ENCODE measurements at regions not wholly inside any gene's neighbourhood (a gene's known extent, or its start where the extent isn't known, plus 50 kb on each side); places are given as distances from the start of the nearest gene placed in this dataset.

DNA sequence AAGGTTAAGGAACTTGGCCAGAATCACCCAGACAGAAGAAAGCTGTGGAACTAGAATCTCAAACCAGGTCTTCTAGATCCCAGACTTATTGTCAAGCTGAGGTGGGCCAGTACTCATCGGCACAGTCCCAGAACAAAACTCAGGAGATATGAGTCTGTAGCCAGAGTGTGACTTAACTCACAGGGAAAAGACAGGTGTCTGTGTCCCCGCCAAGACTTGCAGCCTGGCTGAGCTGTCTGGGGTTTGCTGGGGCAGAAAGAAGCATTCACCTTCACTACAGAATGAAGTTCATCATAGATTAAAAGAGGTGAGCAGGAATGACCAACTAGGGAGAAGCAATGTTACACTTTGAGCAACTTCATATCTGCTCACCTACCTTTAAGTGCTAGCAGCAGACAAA, 257.2 kb downstream of the FOXO1 start:
- Mint-ChIP-seq H3K27me3 (ENCODE audit: low read depth) (no peaks in the 10 kb centered on the region), H3K36me3 (peaks cover 3% of the 10 kb centered on the region), H3K4me1 (no peaks in the 10 kb centered on the region), H3K9me3 (peaks cover 14% of the 10 kb centered on the region), H3K27ac (no peak overlapping the region), H3K4me3 (no peak overlapping the region)
- ChIA-PET POLR2A (no interaction called here), CTCF (no interaction called here)
- TF ChIP-seq KAT7 (CRISPR knock-in tag; IDR thresholded peaks at IDR 0.05; ENCODE audit: borderline replicate concordance) (no peak), ZNF138 (CRISPR knock-in tag; conservative IDR thresholded peaks at IDR 0.05) (no peak), NFATC4 (CRISPR knock-in tag; IDR thresholded peaks at IDR 0.05) (no peak), ZNF423 (CRISPR knock-in tag; IDR thresholded peaks at IDR 0.05) (no peak), TP53 (CRISPR knock-in tag; IDR thresholded peaks at IDR 0.05) (no peak), JAZF1 (CRISPR knock-in tag; IDR thresholded peaks at IDR 0.05) (no peak), ETV6 (CRISPR knock-in tag; IDR thresholded peaks at IDR 0.05) (no peak)
- TF ChIP-seq, protein P1, sequence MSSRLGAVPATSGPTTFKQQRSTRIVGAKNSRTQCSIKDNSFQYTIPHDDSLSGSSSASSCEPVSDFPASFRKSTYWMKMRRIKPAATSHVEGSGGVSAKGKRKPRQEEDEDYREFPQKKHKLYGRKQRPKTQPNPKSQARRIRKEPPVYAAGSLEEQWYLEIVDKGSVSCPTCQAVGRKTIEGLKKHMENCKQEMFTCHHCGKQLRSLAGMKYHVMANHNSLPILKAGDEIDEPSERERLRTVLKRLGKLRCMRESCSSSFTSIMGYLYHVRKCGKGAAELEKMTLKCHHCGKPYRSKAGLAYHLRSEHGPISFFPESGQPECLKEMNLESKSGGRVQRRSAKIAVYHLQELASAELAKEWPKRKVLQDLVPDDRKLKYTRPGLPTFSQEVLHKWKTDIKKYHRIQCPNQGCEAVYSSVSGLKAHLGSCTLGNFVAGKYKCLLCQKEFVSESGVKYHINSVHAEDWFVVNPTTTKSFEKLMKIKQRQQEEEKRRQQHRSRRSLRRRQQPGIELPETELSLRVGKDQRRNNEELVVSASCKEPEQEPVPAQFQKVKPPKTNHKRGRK (CRISPR knock-in tag; IDR thresholded peaks at IDR 0.05; ENCODE audit: borderline replicate concordance) = no peak
- TF ChIP-seq, protein P2, sequence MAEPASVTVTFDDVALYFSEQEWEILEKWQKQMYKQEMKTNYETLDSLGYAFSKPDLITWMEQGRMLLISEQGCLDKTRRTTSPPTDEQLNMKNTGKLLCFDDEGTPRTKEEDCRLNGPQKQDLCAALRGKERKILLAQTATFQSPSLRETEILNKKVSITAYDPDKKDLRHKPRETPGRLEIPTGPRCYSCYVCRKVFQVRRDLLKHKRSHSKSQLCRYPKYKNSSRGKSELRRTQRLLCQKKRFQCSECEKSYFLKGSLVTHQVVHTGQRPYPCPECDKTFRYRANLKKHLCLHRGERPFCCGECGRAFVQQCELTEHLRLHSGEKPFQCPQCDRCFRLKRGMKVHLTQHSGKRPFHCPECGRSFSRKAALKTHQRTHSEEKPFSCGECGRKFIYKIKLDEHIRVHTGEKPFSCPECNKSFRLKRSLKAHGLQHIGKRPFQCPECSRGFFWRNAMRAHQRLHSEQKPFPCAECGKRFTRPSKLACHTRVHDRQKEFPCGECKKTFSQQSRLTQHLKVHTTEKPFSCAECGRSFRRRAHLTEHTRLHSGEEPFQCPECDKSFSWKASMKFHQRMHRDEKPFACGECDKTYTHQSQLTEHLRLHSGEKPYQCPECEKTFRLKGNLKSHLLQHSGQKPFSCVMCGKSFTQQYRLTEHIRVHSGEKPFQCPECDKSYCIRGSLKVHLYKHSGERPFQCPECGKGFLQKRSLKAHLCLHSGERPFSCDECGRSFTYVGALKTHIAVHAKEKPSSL (CRISPR knock-in tag; conservative IDR thresholded peaks at IDR 0.05) = no peak
- TF ChIP-seq, protein P3, sequence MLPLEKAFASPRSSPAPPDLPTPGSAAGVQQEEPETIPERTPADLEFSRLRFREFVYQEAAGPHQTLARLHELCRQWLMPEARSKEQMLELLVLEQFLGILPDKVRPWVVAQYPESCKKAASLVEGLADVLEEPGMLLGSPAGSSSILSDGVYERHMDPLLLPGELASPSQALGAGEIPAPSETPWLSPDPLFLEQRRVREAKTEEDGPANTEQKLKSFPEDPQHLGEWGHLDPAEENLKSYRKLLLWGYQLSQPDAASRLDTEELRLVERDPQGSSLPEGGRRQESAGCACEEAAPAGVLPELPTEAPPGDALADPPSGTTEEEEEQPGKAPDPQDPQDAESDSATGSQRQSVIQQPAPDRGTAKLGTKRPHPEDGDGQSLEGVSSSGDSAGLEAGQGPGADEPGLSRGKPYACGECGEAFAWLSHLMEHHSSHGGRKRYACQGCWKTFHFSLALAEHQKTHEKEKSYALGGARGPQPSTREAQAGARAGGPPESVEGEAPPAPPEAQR (CRISPR knock-in tag; IDR thresholded peaks at IDR 0.05) = no peak
- DNase-seq (ENCODE audit: low spot score) (no peak), ATAC-seq (no peak)

DNA sequence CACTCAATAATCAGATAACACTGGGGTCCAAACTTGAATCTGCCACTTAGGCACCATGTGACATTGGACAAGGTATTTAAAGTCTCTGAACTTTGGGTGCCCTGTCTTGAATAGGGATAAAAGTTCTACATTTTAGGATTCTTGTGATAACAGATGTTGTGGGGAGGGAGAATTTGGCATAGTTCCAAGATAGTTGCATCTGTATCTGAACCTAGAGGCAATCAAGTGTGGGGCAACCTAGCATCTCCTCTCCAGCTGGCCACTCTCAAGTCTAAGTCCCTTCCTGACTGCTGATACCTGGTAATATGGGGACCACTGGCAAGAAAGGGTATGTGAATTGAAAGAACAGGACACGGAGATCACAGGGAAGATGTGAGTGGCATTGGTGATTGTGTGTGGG, 256.1 kb downstream of the FOXO1 start:
- POLR2A ChIA-PET = no interaction called here
- no peak overlapping the region for H3K4me3 Mint-ChIP-seq
- H3K27me3 Mint-ChIP-seq (ENCODE audit: low read depth) = no peaks in the 10 kb centered on the region
- no peak for TF ChIP-seq CREM (CRISPR knock-in tag; IDR thresholded peaks at IDR 0.05)
- no peak for TF ChIP-seq CREB1 (CRISPR knock-in tag; IDR thresholded peaks at IDR 0.05)
- no peak for TF ChIP-seq NFATC4 (CRISPR knock-in tag; IDR thresholded peaks at IDR 0.05)
- TF ChIP-seq ELF4 (CRISPR knock-in tag; IDR thresholded peaks at IDR 0.05; ENCODE audit: low read depth) = no peak
- TF ChIP-seq, protein P4, sequence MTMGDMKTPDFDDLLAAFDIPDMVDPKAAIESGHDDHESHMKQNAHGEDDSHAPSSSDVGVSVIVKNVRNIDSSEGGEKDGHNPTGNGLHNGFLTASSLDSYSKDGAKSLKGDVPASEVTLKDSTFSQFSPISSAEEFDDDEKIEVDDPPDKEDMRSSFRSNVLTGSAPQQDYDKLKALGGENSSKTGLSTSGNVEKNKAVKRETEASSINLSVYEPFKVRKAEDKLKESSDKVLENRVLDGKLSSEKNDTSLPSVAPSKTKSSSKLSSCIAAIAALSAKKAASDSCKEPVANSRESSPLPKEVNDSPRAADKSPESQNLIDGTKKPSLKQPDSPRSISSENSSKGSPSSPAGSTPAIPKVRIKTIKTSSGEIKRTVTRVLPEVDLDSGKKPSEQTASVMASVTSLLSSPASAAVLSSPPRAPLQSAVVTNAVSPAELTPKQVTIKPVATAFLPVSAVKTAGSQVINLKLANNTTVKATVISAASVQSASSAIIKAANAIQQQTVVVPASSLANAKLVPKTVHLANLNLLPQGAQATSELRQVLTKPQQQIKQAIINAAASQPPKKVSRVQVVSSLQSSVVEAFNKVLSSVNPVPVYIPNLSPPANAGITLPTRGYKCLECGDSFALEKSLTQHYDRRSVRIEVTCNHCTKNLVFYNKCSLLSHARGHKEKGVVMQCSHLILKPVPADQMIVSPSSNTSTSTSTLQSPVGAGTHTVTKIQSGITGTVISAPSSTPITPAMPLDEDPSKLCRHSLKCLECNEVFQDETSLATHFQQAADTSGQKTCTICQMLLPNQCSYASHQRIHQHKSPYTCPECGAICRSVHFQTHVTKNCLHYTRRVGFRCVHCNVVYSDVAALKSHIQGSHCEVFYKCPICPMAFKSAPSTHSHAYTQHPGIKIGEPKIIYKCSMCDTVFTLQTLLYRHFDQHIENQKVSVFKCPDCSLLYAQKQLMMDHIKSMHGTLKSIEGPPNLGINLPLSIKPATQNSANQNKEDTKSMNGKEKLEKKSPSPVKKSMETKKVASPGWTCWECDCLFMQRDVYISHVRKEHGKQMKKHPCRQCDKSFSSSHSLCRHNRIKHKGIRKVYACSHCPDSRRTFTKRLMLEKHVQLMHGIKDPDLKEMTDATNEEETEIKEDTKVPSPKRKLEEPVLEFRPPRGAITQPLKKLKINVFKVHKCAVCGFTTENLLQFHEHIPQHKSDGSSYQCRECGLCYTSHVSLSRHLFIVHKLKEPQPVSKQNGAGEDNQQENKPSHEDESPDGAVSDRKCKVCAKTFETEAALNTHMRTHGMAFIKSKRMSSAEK (CRISPR knock-in tag; IDR thresholded peaks at IDR 0.05; ENCODE audit: borderline replicate concordance) = no peak
- no peak for TF ChIP-seq NR3C1 (CRISPR knock-in tag; conservative IDR thresholded peaks at IDR 0.05; ENCODE audit: low read depth)
- TF ChIP-seq, protein P5, sequence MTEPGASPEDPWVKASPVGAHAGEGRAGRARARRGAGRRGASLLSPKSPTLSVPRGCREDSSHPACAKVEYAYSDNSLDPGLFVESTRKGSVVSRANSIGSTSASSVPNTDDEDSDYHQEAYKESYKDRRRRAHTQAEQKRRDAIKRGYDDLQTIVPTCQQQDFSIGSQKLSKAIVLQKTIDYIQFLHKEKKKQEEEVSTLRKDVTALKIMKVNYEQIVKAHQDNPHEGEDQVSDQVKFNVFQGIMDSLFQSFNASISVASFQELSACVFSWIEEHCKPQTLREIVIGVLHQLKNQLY (CRISPR knock-in tag; IDR thresholded peaks at IDR 0.05) = no peak
- no peak for TF ChIP-seq NFYB (CRISPR knock-in tag; conservative IDR thresholded peaks at IDR 0.05; ENCODE audit: low read depth)
- no peak for TF ChIP-seq IRF2 (CRISPR knock-in tag; IDR thresholded peaks at IDR 0.05; ENCODE audit: borderline replicate concordance, low read depth)
- TF ChIP-seq MYBL2 (CRISPR knock-in tag; IDR thresholded peaks at IDR 0.05) = no peak
- TF ChIP-seq HMGA2 (CRISPR knock-in tag; IDR thresholded peaks at IDR 0.05) = no peak
- TF ChIP-seq ZNF263 (CRISPR knock-in tag; IDR thresholded peaks at IDR 0.05; ENCODE audit: low read depth) = no peak
- TF ChIP-seq EMX1 (CRISPR knock-in tag; IDR thresholded peaks at IDR 0.05) = no peak
- no peak for TF ChIP-seq PRRX2 (CRISPR knock-in tag; IDR thresholded peaks at IDR 0.05)
- TF ChIP-seq SOX15 (CRISPR knock-in tag; IDR thresholded peaks at IDR 0.05) = no peak
- TF ChIP-seq, protein P6, sequence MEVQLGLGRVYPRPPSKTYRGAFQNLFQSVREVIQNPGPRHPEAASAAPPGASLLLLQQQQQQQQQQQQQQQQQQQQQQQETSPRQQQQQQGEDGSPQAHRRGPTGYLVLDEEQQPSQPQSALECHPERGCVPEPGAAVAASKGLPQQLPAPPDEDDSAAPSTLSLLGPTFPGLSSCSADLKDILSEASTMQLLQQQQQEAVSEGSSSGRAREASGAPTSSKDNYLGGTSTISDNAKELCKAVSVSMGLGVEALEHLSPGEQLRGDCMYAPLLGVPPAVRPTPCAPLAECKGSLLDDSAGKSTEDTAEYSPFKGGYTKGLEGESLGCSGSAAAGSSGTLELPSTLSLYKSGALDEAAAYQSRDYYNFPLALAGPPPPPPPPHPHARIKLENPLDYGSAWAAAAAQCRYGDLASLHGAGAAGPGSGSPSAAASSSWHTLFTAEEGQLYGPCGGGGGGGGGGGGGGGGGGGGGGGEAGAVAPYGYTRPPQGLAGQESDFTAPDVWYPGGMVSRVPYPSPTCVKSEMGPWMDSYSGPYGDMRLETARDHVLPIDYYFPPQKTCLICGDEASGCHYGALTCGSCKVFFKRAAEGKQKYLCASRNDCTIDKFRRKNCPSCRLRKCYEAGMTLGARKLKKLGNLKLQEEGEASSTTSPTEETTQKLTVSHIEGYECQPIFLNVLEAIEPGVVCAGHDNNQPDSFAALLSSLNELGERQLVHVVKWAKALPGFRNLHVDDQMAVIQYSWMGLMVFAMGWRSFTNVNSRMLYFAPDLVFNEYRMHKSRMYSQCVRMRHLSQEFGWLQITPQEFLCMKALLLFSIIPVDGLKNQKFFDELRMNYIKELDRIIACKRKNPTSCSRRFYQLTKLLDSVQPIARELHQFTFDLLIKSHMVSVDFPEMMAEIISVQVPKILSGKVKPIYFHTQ (CRISPR knock-in tag; IDR thresholded peaks at IDR 0.05) = no peak
- no peak for TF ChIP-seq NFE2L1 (CRISPR knock-in tag; IDR thresholded peaks at IDR 0.05)

More for the DNA sequence above, 256.1 kb downstream of the FOXO1 start:
- peaks cover 14% of the 10 kb centered on the region for H3K9me3 Mint-ChIP-seq
- ATAC-seq = no peak
- H3K27ac Mint-ChIP-seq = no peak overlapping the region
- H3K4me1 Mint-ChIP-seq = no peaks in the 10 kb centered on the region
- peaks cover 3% of the 10 kb centered on the region for H3K36me3 Mint-ChIP-seq
- no peak for DNase-seq (ENCODE audit: low spot score)
- CTCF ChIA-PET = no interaction called here
